H9 (cell line): ENCODE measurements at regions not wholly inside any gene's neighbourhood (a gene's known extent, or its start where the extent isn't known, plus 50 kb on each side); places are given as distances from the start of the nearest gene placed in this dataset.

Experiments
- DNase-seq: peaks from one replicate; pipeline ENCODE4 v3.0.0-alpha.2; 2017
- H2AFZ ChIP-seq: one replicate; pipeline ENCODE4 v1.6.1; 2013; ENCODE audit warnings: mild to moderate bottlenecking, low read length, control low read depth, moderate library complexity
- H2AK5ac ChIP-seq: 2 replicates; pipeline ENCODE4 v1.6.1; 2013; ENCODE audit warnings: low read length, control low read depth, mixed read lengths; ENCODE audit not compliant: insufficient read length
- H2BK120ac ChIP-seq: one replicate; pipeline ENCODE4 v1.6.1; 2013; ENCODE audit warnings: low read depth, mild to moderate bottlenecking, low read length, control low read depth, inconsistent platforms; ENCODE audit not compliant: poor library complexity, severe bottlenecking
- H2BK12ac ChIP-seq: 2 replicates; pipeline ENCODE4 v1.6.1; 2013; ENCODE audit warnings: low read length, control low read depth, mixed read lengths, low read depth; ENCODE audit not compliant: insufficient read length
- H2BK15ac ChIP-seq: 2 replicates; pipeline ENCODE4 v1.6.1; 2013; ENCODE audit warnings: low read depth, low read length, control low read depth
- H2BK20ac ChIP-seq: one replicate; pipeline ENCODE4 v1.6.1; 2013; ENCODE audit warnings: low read depth, mild to moderate bottlenecking, low read length, control low read depth, inconsistent platforms; ENCODE audit not compliant: poor library complexity, severe bottlenecking
- H2BK5ac ChIP-seq: 2 replicates; pipeline ENCODE4 v1.6.1; 2013; ENCODE audit warnings: low read length, control low read depth, mixed read lengths; ENCODE audit not compliant: insufficient read length
- H3K14ac ChIP-seq: 2 replicates; pipeline ENCODE4 v1.6.1; 2013; ENCODE audit warnings: low read length, control low read depth; ENCODE audit not compliant: insufficient read depth
- H3K18ac ChIP-seq: 2 replicates; pipeline ENCODE4 v1.6.1; 2013; ENCODE audit warnings: low read depth, mild to moderate bottlenecking, mixed read lengths, low read length, control low read depth; ENCODE audit not compliant: insufficient read length
- H3K23ac ChIP-seq: 2 replicates; pipeline ENCODE4 v1.6.1; 2013; ENCODE audit warnings: low read length, control low read depth, mixed read lengths, low read depth; ENCODE audit not compliant: insufficient read length
- H3K23me2 ChIP-seq: 2 replicates; pipeline ENCODE4 v1.6.1; 2013; ENCODE audit warnings: low read depth, mild to moderate bottlenecking, mixed read lengths, low read length, control low read depth; ENCODE audit not compliant: insufficient read length, poor library complexity, severe bottlenecking
- H3K27ac ChIP-seq: 2 replicates; pipeline ENCODE4 v1.5.1; 2013; ENCODE audit warnings: low read length, control low read depth, mixed read lengths, low read depth; ENCODE audit not compliant: insufficient read length
- H3K27me3 ChIP-seq: 2 replicates; pipeline ENCODE4 v1.6.1; 2013; ENCODE audit warnings: low read length, control low read depth, inconsistent platforms; ENCODE audit not compliant: insufficient read depth
- H3K4ac ChIP-seq: 2 replicates; pipeline ENCODE4 v1.6.1; 2013; ENCODE audit warnings: low read depth, mild to moderate bottlenecking, control low read depth, inconsistent platforms, low read length, moderate library complexity
- H3K4me1 ChIP-seq: 2 replicates; pipeline ENCODE4 v1.6.1; 2013; ENCODE audit warnings: low read length, control low read depth, inconsistent platforms; ENCODE audit not compliant: insufficient read depth
- H3K4me2 ChIP-seq: 2 replicates; pipeline ENCODE4 v1.6.1; 2013; ENCODE audit warnings: low read length, control low read depth, mixed read lengths; ENCODE audit not compliant: insufficient read length, insufficient read depth
- H3K56ac ChIP-seq: 2 replicates; pipeline ENCODE4 v1.6.1; 2013; ENCODE audit warnings: low read depth, mild to moderate bottlenecking, mixed read lengths, low read length, control low read depth; ENCODE audit not compliant: insufficient read length
- H3K79me1 ChIP-seq: 2 replicates; pipeline ENCODE4 v1.6.1; 2013; ENCODE audit warnings: low read depth, mild to moderate bottlenecking, moderate library complexity, low read length, control low read depth, inconsistent platforms; ENCODE audit not compliant: insufficient read depth, poor library complexity, severe bottlenecking
- H3K79me2 ChIP-seq: 2 replicates; pipeline ENCODE4 v1.6.1; 2013; ENCODE audit warnings: low read length, control low read depth, inconsistent platforms; ENCODE audit not compliant: insufficient read depth
- H3K9ac ChIP-seq: 2 replicates; pipeline ENCODE4 v1.6.1; 2013; ENCODE audit warnings: low read length, control low read depth, mixed read lengths; ENCODE audit not compliant: insufficient read length; ENCODE audit errors: extremely low read depth
- H3K9me3 ChIP-seq: one replicate; pipeline ENCODE4 v1.6.1; 2013; ENCODE audit warnings: low read depth, low read length, inconsistent platforms; ENCODE audit not compliant: control insufficient read depth
- H3T11ph ChIP-seq: one replicate; pipeline ENCODE4 v1.6.1; 2013; ENCODE audit warnings: mild to moderate bottlenecking, low read length, control low read depth, inconsistent platforms
- H4K20me1 ChIP-seq: one replicate; pipeline ENCODE4 v1.6.1; 2013; ENCODE audit not compliant: control insufficient read depth, insufficient read length, insufficient read depth
- H4K5ac ChIP-seq: 2 replicates; pipeline ENCODE4 v1.6.1; 2013; ENCODE audit warnings: low read depth, mild to moderate bottlenecking, mixed read lengths, low read length, control low read depth; ENCODE audit not compliant: insufficient read length
- H4K8ac ChIP-seq: replicated peaks from 2 replicates; pipeline ENCODE4 v1.6.1; 2013; ENCODE audit warnings: low read length, control low read depth, mixed read lengths, low read depth; ENCODE audit not compliant: insufficient read length
- H4K91ac ChIP-seq: 2 replicates; pipeline ENCODE4 v1.6.1; 2013; ENCODE audit warnings: low read depth, mild to moderate bottlenecking, moderate library complexity, mixed read lengths, low read length, control low read depth; ENCODE audit not compliant: insufficient read length
- H3K27ac Mint-ChIP-seq, 3 experiments: 2 replicates in 2 of 3; 3 replicates in 1 of 3; pipeline ENCODE4 v1.8.0; 2020 to 2021; ENCODE audit warnings: mixed read lengths in 3 of 3, mild to moderate bottlenecking in 1 of 3, moderate library complexity in 1 of 3
- H3K27me3 Mint-ChIP-seq: 2 replicates; pipeline ENCODE4 v1.8.0; 2021; ENCODE audit warnings: low read depth, mild to moderate bottlenecking, moderate library complexity, mixed read lengths
- H3K36me3 Mint-ChIP-seq, 3 experiments: 2 replicates in 2 of 3; 3 replicates in 1 of 3; pipeline ENCODE4 v1.8.0; 2020 to 2021; ENCODE audit warnings: low read depth in 3 of 3, mixed read lengths in 3 of 3; ENCODE audit not compliant: insufficient read depth in 1 of 3
- H3K4me1 Mint-ChIP-seq, 2 experiments: 2 replicates each; pipeline ENCODE4 v1.8.0; 2020; ENCODE audit warnings: mixed read lengths in 2 of 2
- H3K4me3 Mint-ChIP-seq, 2 experiments: 2 replicates in 1 of 2; 3 replicates in 1 of 2; pipeline ENCODE4 v1.8.0; 2020 to 2021; ENCODE audit warnings: mild to moderate bottlenecking in 2 of 2, mixed read lengths in 2 of 2, moderate library complexity in 1 of 2
- H3K9me3 Mint-ChIP-seq, 2 experiments: 2 replicates in 1 of 2; 3 replicates in 1 of 2; pipeline ENCODE4 v1.8.0; 2020; ENCODE audit warnings: mild to moderate bottlenecking in 2 of 2, mixed read lengths in 2 of 2, moderate library complexity in 1 of 2
- WGBS: extraction: QIAGEN DNeasy Blood & Tissue Kit; methylation state at CpG from one replicate; pipeline ENCODE4 v1.1.7; 2013; ENCODE audit warnings: missing lambda C conversion rate, low lambda C conversion rate, mixed read lengths; ENCODE audit not compliant: insufficient read length; ENCODE audit errors: extremely low coverage; 5-methylcytosine and 5-hydroxymethylcytosine counted together
- TF ChIP-seq, protein P1 (sequence below): fragments of 200-600 bp; sonication (generic); conservative IDR thresholded peaks from 3 replicates; pipeline ENCODE4 v1.8.0; 2021; ENCODE audit warnings: antibody characterized with exemption, mild to moderate bottlenecking

DNA sequence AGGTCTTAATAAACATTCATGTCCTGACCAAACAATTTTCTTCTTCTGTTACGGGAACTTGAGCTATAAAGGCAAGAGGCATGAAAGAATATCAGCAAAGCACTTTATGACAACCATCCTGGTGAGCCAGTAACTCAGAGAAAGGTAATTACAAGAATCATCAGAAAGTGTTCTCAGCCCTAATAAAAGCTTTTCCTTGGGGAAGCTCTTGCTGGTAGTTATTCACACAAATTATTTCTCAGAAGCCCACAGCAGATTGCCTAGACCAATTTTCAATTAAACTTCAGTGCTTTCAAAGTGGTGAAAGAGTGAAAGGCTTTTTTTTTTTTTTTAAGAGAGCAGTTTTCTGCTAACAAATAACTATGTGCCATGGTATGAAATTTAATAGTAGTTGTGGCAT, 60.9 kb upstream of the PEX5L start:
- H3K27me3 ChIP-seq: no peaks in the 10 kb centered on the region
- H3K4me1 ChIP-seq: peaks cover 2% of the 10 kb centered on the region; the same call in 1 of the 2 replicates
- H3K27ac ChIP-seq: no peak overlapping the region
- no peak overlapping the region for H3K56ac ChIP-seq
- no peak overlapping the region for H3K23ac ChIP-seq
- Mint-ChIP-seq H3K27ac (no peak overlapping the region), H3K4me3 (no peak overlapping the region), H3K36me3 (peaks cover 0 to 3% (median 0%) of the 10 kb centered on the region in 3 experiments; a peak in 1 of 7 replicates), H3K27me3 (no peaks in the 10 kb centered on the region), H3K9me3 (no peaks in the 10 kb centered on the region), H3K4me1 (peaks cover 10 to 24% of the 10 kb centered on the region in 2 experiments)
- no peak overlapping the region for H2BK5ac ChIP-seq
- H3K23me2 ChIP-seq: no peaks in the 10 kb centered on the region
- no peak overlapping the region for H4K8ac ChIP-seq
- H3K18ac ChIP-seq: no peak overlapping the region
- no CpG with 5 or more reads among the region's 1 CpG for WGBS
- H2BK12ac ChIP-seq: no peak overlapping the region
- H2BK20ac ChIP-seq: no peak overlapping the region
- no peak overlapping the region for H2BK15ac ChIP-seq
- H4K5ac ChIP-seq: no peak overlapping the region
- H4K91ac ChIP-seq: no peak overlapping the region
- H4K20me1 ChIP-seq: no peaks in the 10 kb centered on the region
- no peak overlapping the region for H3K4me2 ChIP-seq
- no peak overlapping the region for H3K14ac ChIP-seq
- H2BK120ac ChIP-seq: no peak overlapping the region
- no peak overlapping the region for H2AK5ac ChIP-seq
- no peak overlapping the region for H3T11ph ChIP-seq
- DNase-seq: no peak
- H2AFZ ChIP-seq: no peak overlapping the region
- H3K9me3 ChIP-seq: no peaks in the 10 kb centered on the region
- H3K9ac ChIP-seq: no peak overlapping the region
- no peaks in the 10 kb centered on the region for H3K79me1 ChIP-seq
- H3K4ac ChIP-seq: no peak overlapping the region
- H3K79me2 ChIP-seq: no peaks in the 10 kb centered on the region
- TF ChIP-seq, protein P1, sequence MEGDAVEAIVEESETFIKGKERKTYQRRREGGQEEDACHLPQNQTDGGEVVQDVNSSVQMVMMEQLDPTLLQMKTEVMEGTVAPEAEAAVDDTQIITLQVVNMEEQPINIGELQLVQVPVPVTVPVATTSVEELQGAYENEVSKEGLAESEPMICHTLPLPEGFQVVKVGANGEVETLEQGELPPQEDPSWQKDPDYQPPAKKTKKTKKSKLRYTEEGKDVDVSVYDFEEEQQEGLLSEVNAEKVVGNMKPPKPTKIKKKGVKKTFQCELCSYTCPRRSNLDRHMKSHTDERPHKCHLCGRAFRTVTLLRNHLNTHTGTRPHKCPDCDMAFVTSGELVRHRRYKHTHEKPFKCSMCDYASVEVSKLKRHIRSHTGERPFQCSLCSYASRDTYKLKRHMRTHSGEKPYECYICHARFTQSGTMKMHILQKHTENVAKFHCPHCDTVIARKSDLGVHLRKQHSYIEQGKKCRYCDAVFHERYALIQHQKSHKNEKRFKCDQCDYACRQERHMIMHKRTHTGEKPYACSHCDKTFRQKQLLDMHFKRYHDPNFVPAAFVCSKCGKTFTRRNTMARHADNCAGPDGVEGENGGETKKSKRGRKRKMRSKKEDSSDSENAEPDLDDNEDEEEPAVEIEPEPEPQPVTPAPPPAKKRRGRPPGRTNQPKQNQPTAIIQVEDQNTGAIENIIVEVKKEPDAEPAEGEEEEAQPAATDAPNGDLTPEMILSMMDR: no peak
